Activated CD4-positive, alpha-beta T cell treated with anti-CD3 and anti-CD28 coated beads, Interleukin-2, amount 50 U/mL, for 48 hours (primary cell): ENCODE measurements at regions not wholly inside any gene's neighbourhood (a gene's known extent, or its start where the extent isn't known, plus 50 kb on each side); places are given as distances from the start of the nearest gene placed in this dataset.
"Not testable (repeated sequence)": the region's sequence is repeated elsewhere in the genome, so short reads cannot be mapped to it uniquely, and the experiment has no call there.

Experiments
- DNase-seq, 2 experiments: peaks; one replicate each; pipeline ENCODE4 v3.0.0-alpha.2; 2020

DNA sequence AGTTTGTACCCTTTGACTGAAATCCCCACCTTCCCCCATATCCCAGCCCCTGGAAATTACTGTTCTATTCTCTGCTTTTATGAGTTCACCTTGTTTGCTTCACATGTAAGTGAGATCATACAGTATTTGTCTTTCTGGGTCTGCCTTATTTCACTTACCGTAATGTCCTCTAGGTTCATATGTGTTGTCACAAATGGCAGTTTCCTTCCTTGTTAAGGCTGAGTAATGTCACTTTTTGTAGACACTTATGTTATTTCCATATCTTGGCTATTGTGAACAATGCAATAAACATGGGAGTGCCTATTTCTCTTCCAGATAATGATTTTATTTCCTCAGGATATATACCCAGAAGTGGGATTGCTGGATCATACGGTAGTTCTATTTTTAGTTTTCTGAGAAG is 272.3 kb downstream of the MRPS30 start:
- no peak for DNase-seq

DNA sequence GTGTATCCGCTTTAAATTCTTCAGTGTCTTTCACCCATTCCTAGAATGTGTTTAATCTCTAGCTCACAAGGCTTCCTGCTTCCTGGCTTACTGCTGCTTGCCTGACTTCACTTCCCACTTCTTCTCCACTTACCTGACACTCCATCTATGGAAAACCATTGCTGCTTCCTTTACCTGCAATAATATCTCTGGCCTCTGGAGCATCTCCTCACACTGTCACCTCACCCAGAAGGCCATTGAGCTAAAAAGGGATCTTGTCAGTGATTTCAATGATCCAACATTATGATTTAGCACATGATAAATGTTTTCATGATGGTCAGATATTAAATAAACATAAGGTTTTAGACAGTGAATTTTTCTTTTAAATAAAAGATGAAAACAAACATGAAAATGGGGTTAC is 281.1 kb downstream of the MRPS30 start:
- DNase-seq, result no peak

DNA sequence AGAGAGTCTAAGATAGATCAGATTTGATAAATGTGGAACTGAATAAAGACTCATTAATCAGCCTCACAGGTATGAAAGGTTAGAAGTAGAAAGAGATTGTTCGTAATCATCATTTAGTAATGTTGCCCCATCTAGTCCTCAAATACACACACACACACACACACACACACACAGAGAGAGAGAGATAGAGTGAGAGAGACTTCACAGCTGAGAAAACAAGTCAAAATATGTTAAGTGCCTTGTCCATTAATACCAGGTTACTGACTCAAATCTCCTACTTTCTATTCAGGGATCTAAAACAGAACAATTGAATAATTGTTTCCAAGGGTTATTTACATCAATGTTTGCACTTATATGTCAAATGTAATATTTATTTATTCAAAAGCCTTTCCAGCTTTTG is 284.6 kb downstream of the MRPS30 start:
- DNase-seq, result no peak

DNA sequence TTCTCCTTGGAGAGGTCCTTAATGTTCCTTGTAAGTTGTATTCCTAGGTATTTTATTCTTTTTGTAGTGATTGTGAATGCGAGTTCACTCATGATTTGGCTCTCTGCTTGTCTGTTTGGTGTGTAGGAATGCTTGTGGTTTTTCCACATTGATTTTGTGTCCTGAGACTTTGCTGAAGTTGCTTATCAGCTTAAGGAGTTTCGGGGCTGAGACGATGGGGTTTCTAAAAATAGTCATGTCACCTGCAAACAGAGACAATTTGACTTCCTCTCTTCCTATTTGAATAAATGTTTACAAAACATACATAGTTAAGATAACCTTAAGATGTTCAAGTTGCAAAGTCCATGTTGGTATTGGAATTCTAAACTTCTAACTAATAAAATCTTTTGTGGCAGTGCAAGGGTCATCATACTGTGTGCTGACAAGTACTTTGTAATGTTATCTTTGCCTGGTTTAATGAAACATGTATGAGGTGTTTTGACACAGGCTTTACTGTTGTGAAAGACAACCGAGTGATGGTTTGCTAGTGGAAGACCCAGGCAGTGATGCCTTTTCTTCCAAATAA is 286.2 kb downstream of the MRPS30 start:
- no peak for DNase-seq

DNA sequence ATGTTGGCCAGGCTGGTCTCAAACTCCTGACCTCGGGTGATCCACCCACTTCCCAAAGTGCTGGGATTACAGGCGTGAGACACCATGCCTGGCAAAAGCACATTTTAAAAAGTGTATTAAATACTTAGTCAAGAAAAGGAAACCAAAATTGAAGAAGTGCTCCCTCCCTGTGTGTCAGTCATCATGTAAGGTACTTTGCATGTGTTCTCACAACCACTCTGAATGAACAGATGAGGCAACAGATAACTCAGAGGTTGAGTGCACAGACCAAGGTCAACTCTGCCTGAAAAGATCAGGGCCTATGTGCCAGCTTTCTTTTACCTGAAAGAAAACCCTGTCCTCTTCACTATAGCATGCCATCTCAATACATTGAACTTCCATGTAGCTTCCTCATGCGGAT is 289.7 kb downstream of the MRPS30 start:
- no peak for DNase-seq

DNA sequence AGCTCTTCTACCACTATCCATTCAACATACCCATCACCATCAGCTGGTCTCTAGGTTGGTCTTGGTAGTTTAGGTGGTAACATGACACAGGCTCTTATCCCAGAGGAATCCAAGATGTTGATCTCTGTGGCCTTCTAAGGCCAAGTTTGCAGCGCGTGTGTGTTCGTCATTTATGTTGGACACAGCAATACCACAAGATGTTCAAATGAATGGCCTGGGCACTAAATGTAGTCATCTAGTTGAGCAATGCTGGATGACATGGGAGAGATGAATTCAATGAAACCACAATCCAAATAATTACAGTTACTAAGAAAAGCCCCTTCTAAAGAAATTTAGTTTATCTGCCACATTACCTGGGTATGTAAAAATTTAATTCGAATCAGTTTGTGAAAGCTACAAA is 292.4 kb downstream of the MRPS30 start:
- DNase-seq, result no peak

DNA sequence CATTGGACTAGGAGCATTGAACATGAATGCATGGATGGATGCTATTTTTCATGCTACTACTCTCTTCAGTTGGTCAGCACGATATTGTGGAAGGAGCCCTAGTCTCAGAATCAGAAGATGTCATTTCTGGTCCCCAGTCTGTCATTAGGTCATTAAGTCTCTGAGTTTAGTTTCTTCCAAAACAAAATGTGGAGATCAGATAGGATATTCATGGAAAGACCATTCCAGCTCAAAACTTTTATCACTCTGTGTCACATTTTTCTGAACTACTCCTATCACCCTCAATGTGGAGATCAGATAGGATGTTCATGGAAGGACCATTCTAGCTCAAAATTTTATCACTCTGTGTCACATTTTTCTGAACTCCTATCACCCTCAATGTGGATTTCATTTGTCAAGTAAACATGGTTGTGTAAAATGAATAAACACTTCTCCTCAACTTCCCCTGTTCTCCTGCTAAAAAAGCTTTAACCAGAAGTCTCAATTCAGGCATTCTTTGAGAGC is 296.8 kb downstream of the MRPS30 start:
- DNase-seq, result no peak

DNA sequence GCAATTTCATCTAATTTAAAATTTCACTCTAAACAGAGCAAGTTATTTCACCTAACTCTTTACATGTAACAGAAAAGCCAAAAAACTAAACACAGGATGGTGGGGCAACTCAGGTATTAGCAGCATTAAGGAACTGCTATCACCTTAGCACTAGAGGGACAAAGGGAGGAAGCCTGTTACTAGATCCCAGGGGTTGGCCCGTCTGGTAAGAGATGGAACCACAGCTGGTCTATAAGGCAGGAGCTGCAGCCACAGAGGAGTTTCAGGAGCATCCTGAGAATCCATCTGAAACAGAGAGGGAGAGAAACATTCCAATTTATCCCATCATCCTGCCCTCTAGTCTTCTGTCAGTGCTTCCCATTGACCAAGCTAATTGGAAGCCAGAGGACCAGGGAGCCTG is 300.3 kb downstream of the MRPS30 start:
- no peak for DNase-seq

DNA sequence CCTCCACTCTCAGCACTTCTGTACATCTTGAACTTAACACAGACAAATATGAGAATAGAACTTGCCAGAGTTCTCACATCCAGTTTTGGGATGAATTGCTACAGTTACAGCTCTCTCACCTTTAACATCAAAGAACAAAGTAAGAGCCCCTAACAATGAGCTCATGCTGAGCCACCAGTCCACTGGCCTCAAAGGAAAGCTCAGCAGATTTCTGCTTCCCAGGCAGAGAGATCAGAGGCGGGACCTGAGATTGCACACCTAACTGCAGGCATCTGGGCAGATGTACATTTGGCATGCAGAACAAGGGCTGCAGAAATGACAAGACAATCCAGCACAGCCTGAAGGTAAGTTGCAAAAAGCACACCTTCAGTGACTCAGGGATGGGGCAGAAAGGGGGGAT is 300.9 kb downstream of the MRPS30 start:
- DNase-seq, result no peak

DNA sequence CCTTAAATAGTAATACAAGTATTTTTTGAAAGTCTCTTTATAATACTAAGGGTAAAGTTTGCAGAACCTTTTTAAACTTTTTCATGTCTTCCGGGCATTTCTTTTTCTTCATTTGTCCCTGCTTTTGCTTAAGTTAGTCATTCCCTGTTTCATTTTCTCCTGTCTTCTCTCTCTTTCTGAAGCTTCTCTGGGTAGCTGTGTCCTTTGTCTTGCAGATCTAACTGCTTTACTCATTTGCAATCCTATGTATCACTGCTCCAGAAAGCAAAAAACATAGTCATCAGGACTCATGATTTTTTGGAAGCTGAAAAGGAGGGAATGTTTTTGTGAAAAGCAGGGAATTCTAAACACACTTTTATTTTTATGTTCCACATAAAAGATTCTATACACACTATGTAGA is 301.7 kb downstream of the MRPS30 start:
- no peak for DNase-seq

DNA sequence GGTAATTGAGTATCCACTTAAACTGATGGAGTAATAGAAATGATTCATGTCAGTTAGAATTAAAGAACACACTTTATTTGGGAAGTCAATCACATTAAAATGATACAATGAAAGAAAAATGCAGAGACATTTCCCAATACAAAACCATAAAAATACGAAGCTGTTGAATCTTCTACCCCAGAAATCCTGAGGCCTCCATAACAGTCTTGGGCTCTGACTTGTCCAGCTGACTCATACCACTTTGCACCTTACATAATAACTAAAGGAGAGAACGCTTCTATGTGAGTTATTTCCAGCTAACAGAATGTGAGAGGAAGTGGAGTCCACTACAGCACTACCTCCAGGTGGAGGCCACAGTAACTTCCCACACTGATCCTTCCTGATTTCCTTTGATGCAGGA is 305.0 kb downstream of the MRPS30 start:
- no peak for DNase-seq

DNA sequence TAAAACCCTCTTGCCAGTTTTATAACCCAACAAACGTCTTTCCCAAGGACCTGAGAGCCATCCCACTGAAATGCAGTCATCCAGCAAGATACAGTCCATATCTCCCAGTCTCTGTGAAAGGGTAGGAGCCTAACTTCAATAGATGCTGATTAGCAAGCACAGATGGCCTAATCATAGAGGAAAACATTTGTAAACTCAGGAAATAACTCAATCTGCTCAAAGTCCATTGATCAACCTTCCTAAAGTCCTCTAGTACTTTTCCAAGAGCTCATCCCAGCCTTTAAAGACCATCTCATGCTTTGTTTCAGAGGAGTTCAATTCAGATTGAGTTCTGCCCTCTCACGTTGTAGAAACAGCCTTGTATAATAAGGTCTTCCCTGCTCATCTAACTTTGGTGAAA is 324.2 kb downstream of the MRPS30 start:
- DNase-seq, result no peak

DNA sequence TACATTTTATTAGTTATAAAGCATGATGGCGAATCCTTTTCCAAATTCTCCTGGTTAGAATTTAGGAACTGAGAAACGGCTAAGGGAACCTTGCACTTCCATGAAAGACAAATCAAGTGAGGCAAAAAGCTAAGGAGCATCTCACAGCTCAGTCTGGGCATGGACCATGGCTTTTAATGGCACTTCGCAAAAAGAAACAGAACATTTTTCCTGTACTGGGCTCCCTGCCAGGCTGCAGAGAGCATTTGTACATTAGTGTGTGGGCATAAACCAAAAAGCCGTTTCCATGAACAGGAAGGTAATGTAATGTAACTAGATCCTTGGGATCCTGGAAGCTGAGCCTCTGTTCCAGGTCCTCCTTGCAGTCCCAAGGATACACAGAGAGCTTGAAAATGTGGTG is 354.2 kb downstream of the MRPS30 start:
- no peak for DNase-seq

DNA sequence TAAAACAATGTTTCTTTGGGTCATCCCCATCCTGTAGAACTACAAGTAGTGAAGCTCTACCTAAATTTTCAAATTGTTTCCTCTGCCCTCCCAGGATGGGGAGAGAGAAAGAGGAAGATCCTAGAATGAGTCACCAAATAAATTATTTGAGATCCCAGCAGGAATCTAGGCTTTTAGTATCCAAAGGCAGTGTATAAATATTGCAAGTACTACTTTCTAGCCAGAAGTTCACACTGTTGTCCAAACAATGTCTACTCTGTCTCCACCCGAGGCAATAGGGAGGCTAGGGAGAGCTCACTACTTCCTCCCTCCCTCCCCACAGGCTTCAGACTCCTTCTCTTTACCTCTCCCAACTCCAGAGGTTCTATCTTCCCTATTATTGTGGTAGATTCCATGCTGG is 362.8 kb downstream of the MRPS30 start:
- no peak for DNase-seq

DNA sequence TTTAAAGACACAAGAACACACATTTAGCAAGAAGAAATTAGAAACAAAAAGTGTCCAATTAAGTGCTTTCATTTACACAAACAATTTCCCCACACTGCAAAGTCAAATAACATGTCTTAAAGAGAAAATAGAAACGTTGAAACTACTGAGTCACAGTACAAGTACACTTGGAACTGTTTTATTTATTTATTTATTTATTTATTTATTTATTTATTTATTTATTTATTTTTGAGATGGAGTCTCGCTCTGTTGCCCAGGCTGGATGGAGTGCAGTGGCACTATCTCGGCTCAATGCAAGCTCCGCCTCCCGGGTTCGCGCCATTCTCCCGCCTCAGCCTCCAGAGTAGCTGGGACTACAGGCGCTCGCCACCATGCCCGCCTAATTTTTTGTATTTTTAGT is 363.9 kb downstream of the MRPS30 start:
- DNase-seq, result not testable (repeated sequence)

DNA sequence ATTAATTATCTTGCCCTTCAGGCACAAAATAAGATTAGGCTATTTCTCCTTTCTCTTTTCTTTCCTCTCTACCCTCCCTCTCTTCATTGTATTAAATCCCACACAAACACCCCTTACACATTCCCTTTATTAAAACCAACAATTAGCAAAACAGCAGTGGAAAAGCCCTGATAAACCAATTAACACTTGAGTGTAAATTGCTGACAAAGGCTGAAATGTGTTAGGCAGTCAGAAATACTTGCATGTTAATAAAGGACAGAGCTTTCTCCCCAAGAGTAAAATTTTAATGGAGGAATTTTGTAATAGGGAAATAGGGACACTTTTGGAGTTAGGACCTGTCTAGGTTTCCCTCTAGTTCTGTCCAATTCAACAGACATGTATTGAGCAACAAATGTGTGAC is 370.9 kb downstream of the MRPS30 start:
- no peak for DNase-seq

DNA sequence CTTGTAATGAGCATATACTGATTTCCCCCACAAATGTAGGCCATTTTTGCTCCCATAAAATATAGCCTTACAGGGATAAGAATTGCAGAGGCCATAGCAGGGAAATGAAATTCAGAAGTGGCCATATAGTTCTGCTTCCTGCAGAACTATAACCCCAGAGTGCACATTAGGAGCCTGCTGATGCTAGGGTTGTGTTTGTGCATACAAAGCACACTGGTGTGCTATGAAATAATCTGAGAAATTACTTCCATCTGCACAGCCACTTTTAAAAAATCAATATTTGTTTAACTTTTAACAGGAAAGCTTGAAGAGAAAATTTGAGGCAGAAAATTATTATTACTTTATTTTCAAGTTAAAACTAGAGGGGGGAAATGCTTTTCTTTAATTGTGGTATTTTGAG is 380.3 kb downstream of the MRPS30 start:
- DNase-seq, result no peak

DNA sequence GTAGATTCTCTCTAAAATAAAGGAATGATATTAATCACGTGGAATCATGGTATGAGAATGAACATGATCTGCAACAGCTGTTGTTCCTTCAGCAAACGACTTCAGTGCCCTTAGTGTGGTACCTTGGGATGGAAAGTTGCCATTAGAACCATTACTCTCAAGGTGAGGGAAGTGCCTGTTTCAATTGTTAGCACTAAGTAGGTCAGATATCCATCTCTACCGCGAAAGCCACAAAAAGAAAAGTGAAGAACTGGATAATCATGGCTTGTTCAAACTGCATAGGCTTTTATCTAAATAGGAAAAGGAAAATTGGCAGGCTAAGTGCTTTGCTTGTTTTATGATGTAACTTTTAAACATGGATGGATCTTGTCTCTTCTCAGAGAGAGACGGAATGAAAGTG is 380.7 kb downstream of the MRPS30 start:
- DNase-seq, result no peak

DNA sequence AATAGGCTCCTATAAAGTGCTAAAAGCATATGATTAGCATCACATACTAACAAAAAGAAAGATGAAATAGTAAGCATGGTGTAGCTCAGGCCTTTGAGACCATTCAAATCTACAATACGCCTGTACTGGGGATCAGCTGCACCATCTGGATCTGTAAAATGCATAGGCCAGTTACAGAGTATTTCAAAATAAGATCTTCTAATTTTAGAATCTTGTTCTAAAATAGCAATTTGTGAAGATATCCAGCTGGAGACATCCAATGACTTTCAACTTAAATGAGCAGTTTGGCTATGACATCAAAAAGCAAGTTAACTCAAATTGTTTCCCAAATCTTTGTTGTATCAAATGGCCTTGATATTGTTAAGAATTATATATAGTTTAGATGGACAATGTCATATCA is 386.3 kb downstream of the MRPS30 start:
- no peak for DNase-seq
